HEK293 (cell line): ENCODE measurements at regions not wholly inside any gene's neighbourhood (a gene's known extent, or its start where the extent isn't known, plus 50 kb on each side); places are given as distances from the start of the nearest gene placed in this dataset.

Experiments
- CTCF ChIA-PET: fragments of 350-600 bp; formaldehyde crosslinking; extraction: SDS; loops from one replicate; lab custom pipeline; 2021; ENCODE audit warnings: antibody characterized with exemption; lab: Yijun Ruan, JAX
- POLR2A ChIA-PET: fragments of 300-600 bp; formaldehyde crosslinking; extraction: SDS; loops from one replicate; lab custom pipeline; 2020; ENCODE audit warnings: antibody characterized with exemption, inconsistent platforms; lab: Yijun Ruan, JAX
- H3K27ac ChIP-seq: fragments of 200-500 bp; sonication (Bioruptor generic); 2 replicates; pipeline ENCODE4 v1.5.1; 2014; ENCODE audit warnings: low read depth, low read length, control low read depth, inconsistent platforms; ENCODE audit errors: extremely low read depth
- H3K36me3 ChIP-seq, 2 experiments: fragments of 200-500 bp in 1 of 2; sonication (Bioruptor generic) in 1 of 2; 1 replicate in 1 of 2; 2 replicates in 1 of 2; pipeline ENCODE4 v1.5.1; 2014 to 2017; ENCODE audit warnings: inconsistent platforms in 2 of 2, low read length in 2 of 2; ENCODE audit not compliant: control insufficient read depth in 2 of 2, insufficient read depth in 1 of 2
- H3K4me1 ChIP-seq: fragments of 200-500 bp; sonication (Bioruptor generic); 2 replicates; pipeline ENCODE4 v1.5.1; 2014; ENCODE audit warnings: mild to moderate bottlenecking, low read length, inconsistent platforms; ENCODE audit not compliant: control insufficient read depth, insufficient read depth
- H3K4me3 ChIP-seq: 2 replicates; pipeline ENCODE4 v1.5.1; 2011; ENCODE audit warnings: low read depth, mild to moderate bottlenecking, control low read depth, low read length, moderate library complexity
- H3K9me3 ChIP-seq: fragments of 200-500 bp; sonication (Bioruptor generic); 2 replicates; pipeline ENCODE4 v1.5.1; 2014; ENCODE audit warnings: low read depth, low read length, inconsistent platforms; ENCODE audit not compliant: control insufficient read depth, insufficient read depth
- AEBP2 ChIP-seq: fragments of 450-650 bp; formaldehyde crosslinking; IDR thresholded peaks from 2 replicates; pipeline ENCODE4 v1.5.1; 2016; ENCODE audit warnings: missing biosample characterization, missing genetic modification characterization, borderline replicate concordance
- EGR2 ChIP-seq: fragments of 450-650 bp; formaldehyde crosslinking; IDR thresholded peaks from 2 replicates; pipeline ENCODE4 v1.5.1; 2016; ENCODE audit warnings: low read depth, missing biosample characterization, missing genetic modification characterization
- IKZF3 ChIP-seq: fragments of 450-650 bp; IDR thresholded peaks from 2 replicates; pipeline ENCODE4 v1.5.0; 2018; ENCODE audit warnings: missing biosample characterization, mild to moderate bottlenecking, missing genetic modification characterization, moderate library complexity
- KLF17 ChIP-seq: fragments of 450-650 bp; formaldehyde crosslinking; IDR thresholded peaks from 2 replicates; pipeline ENCODE4 v1.5.1; 2016; ENCODE audit warnings: missing biosample characterization, missing genetic modification characterization
- MEIS1 ChIP-seq: sonication (generic); formaldehyde crosslinking; IDR thresholded peaks from 2 replicates; pipeline ENCODE4 v1.8.1; 2022; ENCODE audit warnings: missing genetic modification reagents, mild to moderate bottlenecking, borderline replicate concordance
- PRDM4 ChIP-seq: fragments of 450-650 bp; formaldehyde crosslinking; IDR thresholded peaks from 2 replicates; pipeline ENCODE4 v1.5.1; 2017; ENCODE audit warnings: missing biosample characterization, missing genetic modification characterization
- REPIN1 ChIP-seq: fragments of 450-650 bp; formaldehyde crosslinking; IDR thresholded peaks from 2 replicates; pipeline ENCODE4 v1.5.1; 2017; ENCODE audit warnings: missing biosample characterization, missing genetic modification characterization, low read depth
- TRIM28 ChIP-seq: IDR thresholded peaks from 2 replicates; pipeline ENCODE4 v1.6.1; 2011; ENCODE audit warnings: low read length, control low read depth, borderline replicate concordance
- WT1 ChIP-seq: fragments of 450-650 bp; formaldehyde crosslinking; IDR thresholded peaks from 2 replicates; pipeline ENCODE4 v1.5.1; 2016; ENCODE audit warnings: missing biosample characterization, missing genetic modification characterization
- ZNF140 ChIP-seq: fragments of 450-650 bp; formaldehyde crosslinking; IDR thresholded peaks from 2 replicates; pipeline ENCODE4 v1.5.1; 2016; ENCODE audit warnings: missing biosample characterization, missing genetic modification characterization
- ZNF174 ChIP-seq: fragments of 450-650 bp; formaldehyde crosslinking; IDR thresholded peaks from 2 replicates; pipeline ENCODE4 v1.5.0; 2017; ENCODE audit warnings: missing biosample characterization, mild to moderate bottlenecking, missing genetic modification characterization
- ZNF184 ChIP-seq: fragments of 450-650 bp; IDR thresholded peaks from 2 replicates; pipeline ENCODE4 v1.5.1; 2018; ENCODE audit warnings: missing biosample characterization, mild to moderate bottlenecking, missing genetic modification characterization
- ZNF2 ChIP-seq: fragments of 450-650 bp; formaldehyde crosslinking; IDR thresholded peaks from 2 replicates; pipeline ENCODE4 v1.5.1; 2016; ENCODE audit warnings: missing biosample characterization, missing genetic modification characterization
- ZNF221 ChIP-seq: fragments of 450-650 bp; formaldehyde crosslinking; IDR thresholded peaks from 2 replicates; pipeline ENCODE4 v1.5.1; 2017; ENCODE audit warnings: missing biosample characterization, missing genetic modification characterization, borderline replicate concordance
- ZNF366 ChIP-seq: fragments of 450-650 bp; formaldehyde crosslinking; conservative IDR thresholded peaks from 2 replicates; pipeline ENCODE4 v1.5.1; 2016; ENCODE audit warnings: missing biosample characterization, missing genetic modification characterization
- ZNF394 ChIP-seq: fragments of 450-650 bp; formaldehyde crosslinking; IDR thresholded peaks from 2 replicates; pipeline ENCODE4 v1.5.1; 2016; ENCODE audit warnings: missing biosample characterization, missing genetic modification characterization, mild to moderate bottlenecking, moderate library complexity, borderline replicate concordance
- ZNF426 ChIP-seq: fragments of 450-650 bp; formaldehyde crosslinking; IDR thresholded peaks from 2 replicates; pipeline ENCODE4 v1.5.1; 2017; ENCODE audit warnings: missing biosample characterization, missing genetic modification characterization, mild to moderate bottlenecking, inconsistent platforms, moderate library complexity
- ZNF654 ChIP-seq: fragments of 450-650 bp; formaldehyde crosslinking; IDR thresholded peaks from 2 replicates; pipeline ENCODE4 v1.5.1; 2016; ENCODE audit warnings: low read depth, missing biosample characterization, missing genetic modification characterization
- ZNF664 ChIP-seq: fragments of 450-650 bp; formaldehyde crosslinking; IDR thresholded peaks from 2 replicates; pipeline ENCODE4 v1.5.1; 2016; ENCODE audit warnings: missing biosample characterization, missing genetic modification characterization
- ZNF777 ChIP-seq: fragments of 450-650 bp; formaldehyde crosslinking; IDR thresholded peaks from 2 replicates; pipeline ENCODE4 v1.5.1; 2017; ENCODE audit warnings: missing biosample characterization, missing genetic modification characterization, borderline replicate concordance
- TF ChIP-seq, protein P1 (sequence below): fragments of 450-650 bp; formaldehyde crosslinking; IDR thresholded peaks from 2 replicates; pipeline ENCODE4 v1.5.0; 2017; ENCODE audit warnings: missing biosample characterization, missing genetic modification characterization, borderline replicate concordance
- TF ChIP-seq, protein P2 (sequence below): fragments of 450-650 bp; formaldehyde crosslinking; conservative IDR thresholded peaks from 2 replicates; pipeline ENCODE4 v1.5.1; 2016; ENCODE audit warnings: low read depth, missing biosample characterization, missing genetic modification characterization

- TF ChIP-seq PRDM4 (tag by site-specific recombination) (no peak), ZNF426 (tag by site-specific recombination) (no peak), ZNF654 (tag by site-specific recombination) (no peak), MEIS1 (no peak), EGR2 (tag by site-specific recombination) (no peak)
Observed at GRCh38 chr4:178202422-178202821, 760.2 kb upstream of the AGA start (continued).

DNA sequence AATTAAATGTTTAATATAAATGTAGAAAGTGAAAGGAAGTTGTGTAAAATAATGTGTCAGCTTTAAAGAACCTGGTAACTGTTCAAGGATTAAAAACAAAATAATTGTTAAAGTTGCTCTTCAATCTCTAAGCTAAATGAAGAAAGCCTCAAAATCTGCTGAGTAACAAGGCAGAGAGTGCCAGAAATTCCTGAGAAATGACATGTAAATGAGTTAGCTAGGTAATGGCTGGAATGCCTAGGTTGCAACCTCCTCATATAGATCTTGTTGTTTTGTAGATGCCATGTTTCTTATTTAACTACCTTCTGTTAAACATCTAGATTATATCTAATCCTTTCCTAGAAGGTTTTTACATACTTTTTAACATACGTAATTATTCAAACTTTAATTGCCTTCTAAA lies 763.6 kb upstream of the AGA start:
- Histone ChIP-seq H3K27ac (no peak overlapping the region), H3K36me3 (no peaks in the 10 kb centered on the region), H3K4me3 (no peak overlapping the region), H3K9me3 (no peaks in the 10 kb centered on the region), H3K4me1 (no peaks in the 10 kb centered on the region)
- POLR2A ChIA-PET = no interaction called here
- TF ChIP-seq REPIN1 (tag by site-specific recombination) (no peak), ZNF366 (tag by site-specific recombination) (no peak), ZNF777 (tag by site-specific recombination) (no peak), KLF17 (tag by site-specific recombination) (no peak), ZNF394 (tag by site-specific recombination) (no peak), ZNF140 (tag by site-specific recombination) (no peak), TRIM28 (no peak), ZNF664 (tag by site-specific recombination) (no peak), IKZF3 (tag by site-specific recombination) (no peak), WT1 (tag by site-specific recombination) (no peak)
- TF ChIP-seq, protein P1, sequence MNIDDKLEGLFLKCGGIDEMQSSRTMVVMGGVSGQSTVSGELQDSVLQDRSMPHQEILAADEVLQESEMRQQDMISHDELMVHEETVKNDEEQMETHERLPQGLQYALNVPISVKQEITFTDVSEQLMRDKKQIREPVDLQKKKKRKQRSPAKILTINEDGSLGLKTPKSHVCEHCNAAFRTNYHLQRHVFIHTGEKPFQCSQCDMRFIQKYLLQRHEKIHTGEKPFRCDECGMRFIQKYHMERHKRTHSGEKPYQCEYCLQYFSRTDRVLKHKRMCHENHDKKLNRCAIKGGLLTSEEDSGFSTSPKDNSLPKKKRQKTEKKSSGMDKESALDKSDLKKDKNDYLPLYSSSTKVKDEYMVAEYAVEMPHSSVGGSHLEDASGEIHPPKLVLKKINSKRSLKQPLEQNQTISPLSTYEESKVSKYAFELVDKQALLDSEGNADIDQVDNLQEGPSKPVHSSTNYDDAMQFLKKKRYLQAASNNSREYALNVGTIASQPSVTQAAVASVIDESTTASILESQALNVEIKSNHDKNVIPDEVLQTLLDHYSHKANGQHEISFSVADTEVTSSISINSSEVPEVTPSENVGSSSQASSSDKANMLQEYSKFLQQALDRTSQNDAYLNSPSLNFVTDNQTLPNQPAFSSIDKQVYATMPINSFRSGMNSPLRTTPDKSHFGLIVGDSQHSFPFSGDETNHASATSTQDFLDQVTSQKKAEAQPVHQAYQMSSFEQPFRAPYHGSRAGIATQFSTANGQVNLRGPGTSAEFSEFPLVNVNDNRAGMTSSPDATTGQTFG (tag by site-specific recombination) = no peak
- CTCF ChIA-PET = no interaction called here

DNA sequence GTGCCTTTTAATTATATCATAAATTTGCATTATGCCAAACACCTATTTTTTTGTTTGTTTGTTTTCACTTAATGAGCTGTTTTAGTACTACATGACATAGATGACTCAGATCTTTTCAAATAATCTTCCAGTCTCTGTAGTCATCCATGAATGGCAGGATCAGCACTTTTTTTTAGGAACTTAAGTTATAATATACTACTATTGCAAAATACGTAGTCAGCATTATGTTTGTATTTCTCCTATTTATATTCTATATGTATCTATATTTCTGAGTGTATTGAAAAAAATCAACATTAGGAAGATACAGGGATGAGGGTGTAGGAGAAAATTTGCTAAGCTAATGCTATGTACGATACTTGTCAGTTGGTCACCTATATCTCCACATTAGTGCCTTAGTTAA lies 773.1 kb upstream of the AGA start:
- H3K27ac ChIP-seq = no peak overlapping the region
- H3K9me3 ChIP-seq = no peaks in the 10 kb centered on the region
- H3K4me1 ChIP-seq = no peaks in the 10 kb centered on the region
- H3K36me3 ChIP-seq = no peaks in the 10 kb centered on the region
- ChIA-PET POLR2A (no interaction called here), CTCF (interaction anchor here (0.7 kb wide), 1 partner anchor 56 kb away, joined by 3 read pairs; no protein-coding TSS in a partner anchor)
- no peak overlapping the region for H3K4me3 ChIP-seq
- TF ChIP-seq ZNF174 = no peak
- no peak for TF ChIP-seq ZNF2 (tag by site-specific recombination)
- TF ChIP-seq, protein P2, sequence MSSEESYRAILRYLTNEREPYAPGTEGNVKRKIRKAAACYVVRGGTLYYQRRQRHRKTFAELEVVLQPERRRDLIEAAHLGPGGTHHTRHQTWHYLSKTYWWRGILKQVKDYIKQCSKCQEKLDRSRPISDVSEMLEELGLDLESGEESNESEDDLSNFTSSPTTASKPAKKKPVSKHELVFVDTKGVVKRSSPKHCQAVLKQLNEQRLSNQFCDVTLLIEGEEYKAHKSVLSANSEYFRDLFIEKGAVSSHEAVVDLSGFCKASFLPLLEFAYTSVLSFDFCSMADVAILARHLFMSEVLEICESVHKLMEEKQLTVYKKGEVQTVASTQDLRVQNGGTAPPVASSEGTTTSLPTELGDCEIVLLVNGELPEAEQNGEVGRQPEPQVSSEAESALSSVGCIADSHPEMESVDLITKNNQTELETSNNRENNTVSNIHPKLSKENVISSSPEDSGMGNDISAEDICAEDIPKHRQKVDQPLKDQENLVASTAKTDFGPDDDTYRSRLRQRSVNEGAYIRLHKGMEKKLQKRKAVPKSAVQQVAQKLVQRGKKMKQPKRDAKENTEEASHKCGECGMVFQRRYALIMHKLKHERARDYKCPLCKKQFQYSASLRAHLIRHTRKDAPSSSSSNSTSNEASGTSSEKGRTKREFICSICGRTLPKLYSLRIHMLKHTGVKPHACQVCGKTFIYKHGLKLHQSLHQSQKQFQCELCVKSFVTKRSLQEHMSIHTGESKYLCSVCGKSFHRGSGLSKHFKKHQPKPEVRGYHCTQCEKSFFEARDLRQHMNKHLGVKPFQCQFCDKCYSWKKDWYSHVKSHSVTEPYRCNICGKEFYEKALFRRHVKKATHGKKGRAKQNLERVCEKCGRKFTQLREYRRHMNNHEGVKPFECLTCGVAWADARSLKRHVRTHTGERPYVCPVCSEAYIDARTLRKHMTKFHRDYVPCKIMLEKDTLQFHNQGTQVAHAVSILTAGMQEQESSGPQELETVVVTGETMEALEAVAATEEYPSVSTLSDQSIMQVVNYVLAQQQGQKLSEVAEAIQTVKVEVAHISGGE = no peak
- no peak for TF ChIP-seq AEBP2
- TF ChIP-seq ZNF221 = no peak
- TF ChIP-seq ZNF184 (tag by site-specific recombination) = no peak
